ENCODE measurements at regions not wholly inside any gene's neighbourhood (a gene's known extent, or its start where the extent isn't known, plus 50 kb on each side); places are given as distances from the start of the nearest gene placed in this dataset.
A peak's percentile ranks its signal among the peaks of the same experiment; 100 is the strongest.

DNA sequence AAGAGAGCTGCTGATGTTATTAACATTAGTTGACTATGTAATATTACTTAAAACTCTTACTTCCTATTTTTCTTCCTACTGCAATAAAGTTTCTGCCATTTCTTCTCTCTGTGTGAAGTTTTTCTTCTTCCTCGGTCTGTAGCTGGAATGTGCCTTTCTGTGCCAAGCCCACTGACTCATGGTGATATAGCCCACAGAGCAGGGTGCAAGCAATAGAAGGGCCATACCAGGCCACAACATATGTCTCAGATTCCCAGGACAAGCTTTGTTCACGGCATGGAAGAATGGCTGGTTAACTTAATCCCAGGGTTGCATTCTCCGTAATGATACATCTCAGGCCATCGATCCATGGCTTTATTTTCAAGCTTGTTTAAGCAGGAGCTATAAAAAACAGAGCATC is 815.3 kb downstream of the TUSC7 start:
- no peak for DNase-seq
- no peak overlapping the region for H3K9ac ChIP-seq (ENCODE audit: insufficient read depth in 1 of 2, low read length in 2 of 2)
- ATAC-seq (ENCODE audit: insufficient read depth, low FRiP score): no peak

DNA sequence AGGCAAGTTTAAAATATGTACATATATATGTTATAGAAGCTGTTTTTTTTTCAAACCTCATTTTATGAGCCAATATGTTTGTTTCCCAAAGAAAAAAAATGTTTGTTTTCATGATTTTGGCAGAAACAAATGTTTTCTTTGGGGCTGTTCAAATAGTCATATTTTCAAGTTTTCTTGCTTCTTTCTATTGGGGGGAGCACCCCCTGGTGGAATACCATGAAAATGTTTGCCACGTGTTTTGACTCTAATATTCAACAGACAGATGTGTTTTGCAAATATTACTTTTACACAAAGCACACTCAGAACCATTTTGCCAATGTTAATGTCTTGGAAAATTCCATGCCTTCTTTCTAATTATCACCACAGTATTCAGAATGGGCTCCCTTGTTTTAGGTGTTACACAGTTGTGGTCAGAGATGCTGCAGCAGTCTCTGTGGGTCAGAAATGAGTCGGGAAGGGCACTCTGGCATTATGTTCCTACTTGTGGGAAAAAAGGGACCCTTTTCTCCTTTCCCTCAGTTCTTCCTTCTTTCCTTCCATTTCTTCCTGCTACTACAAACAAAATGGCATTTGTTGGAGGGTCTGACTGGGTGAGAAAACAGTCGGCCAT is 817.0 kb downstream of the TUSC7 start:
- no peak overlapping the region for H3K9ac ChIP-seq (ENCODE audit: insufficient read depth in 1 of 2, low read length in 2 of 2)
- H3K9me3 ChIP-seq (ENCODE audit: control insufficient read depth in 4 of 4, insufficient read depth in 3 of 4, low read length in 3 of 4): no peaks in the 10 kb centered on the region
- H3K4me3 ChIP-seq: no peak overlapping the region
- no peak overlapping the region for H3K27ac ChIP-seq (ENCODE audit: low read depth in 1 of 2, low read length in 1 of 2)
- TF ChIP-seq, protein P1, sequence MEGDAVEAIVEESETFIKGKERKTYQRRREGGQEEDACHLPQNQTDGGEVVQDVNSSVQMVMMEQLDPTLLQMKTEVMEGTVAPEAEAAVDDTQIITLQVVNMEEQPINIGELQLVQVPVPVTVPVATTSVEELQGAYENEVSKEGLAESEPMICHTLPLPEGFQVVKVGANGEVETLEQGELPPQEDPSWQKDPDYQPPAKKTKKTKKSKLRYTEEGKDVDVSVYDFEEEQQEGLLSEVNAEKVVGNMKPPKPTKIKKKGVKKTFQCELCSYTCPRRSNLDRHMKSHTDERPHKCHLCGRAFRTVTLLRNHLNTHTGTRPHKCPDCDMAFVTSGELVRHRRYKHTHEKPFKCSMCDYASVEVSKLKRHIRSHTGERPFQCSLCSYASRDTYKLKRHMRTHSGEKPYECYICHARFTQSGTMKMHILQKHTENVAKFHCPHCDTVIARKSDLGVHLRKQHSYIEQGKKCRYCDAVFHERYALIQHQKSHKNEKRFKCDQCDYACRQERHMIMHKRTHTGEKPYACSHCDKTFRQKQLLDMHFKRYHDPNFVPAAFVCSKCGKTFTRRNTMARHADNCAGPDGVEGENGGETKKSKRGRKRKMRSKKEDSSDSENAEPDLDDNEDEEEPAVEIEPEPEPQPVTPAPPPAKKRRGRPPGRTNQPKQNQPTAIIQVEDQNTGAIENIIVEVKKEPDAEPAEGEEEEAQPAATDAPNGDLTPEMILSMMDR (IDR thresholded peaks at IDR 0.05; ENCODE audit: control extremely low read depth, extremely low read depth): peak; percentile 24
- peaks cover 0 to 6% (median 0%) of the 10 kb centered on the region in 5 donors for H3K4me1 ChIP-seq (ENCODE audit: control insufficient read depth in 5 of 5, insufficient read depth in 5 of 5, low read length in 5 of 5)
- H3K36me3 ChIP-seq (ENCODE audit: control insufficient read depth in 4 of 4, insufficient read depth in 4 of 4, low read length in 4 of 4): no peaks in the 10 kb centered on the region
- 60 to 61% methylated on average over 3 of the region's 3 CpGs for WGBS, 2 donors
- DNase-seq: peak; percentile 33 to 69 (median 67)
- no peak for ATAC-seq (ENCODE audit: insufficient read depth, low FRiP score)
- peaks cover 0 to 5% (median 0%) of the 10 kb centered on the region in 3 donors for H3K27me3 ChIP-seq (ENCODE audit: control insufficient read depth in 3 of 3, insufficient read depth in 3 of 3, low read length in 2 of 3)

More for the DNA sequence above, 815.3 kb downstream of the TUSC7 start:
- Histone ChIP-seq H3K36me3 (ENCODE audit: control insufficient read depth in 4 of 4, insufficient read depth in 4 of 4, low read length in 4 of 4) (no peaks in the 10 kb centered on the region), H3K9me3 (ENCODE audit: control insufficient read depth in 4 of 4, insufficient read depth in 3 of 4, low read length in 3 of 4) (no peaks in the 10 kb centered on the region), H3K4me1 (ENCODE audit: control insufficient read depth in 5 of 5, insufficient read depth in 5 of 5, low read length in 5 of 5) (peaks cover 0 to 6% (median 0%) of the 10 kb centered on the region in 5 donors), H3K4me3 (no peak overlapping the region), H3K27me3 (ENCODE audit: control insufficient read depth in 3 of 3, insufficient read depth in 3 of 3, low read length in 2 of 3) (no peaks in the 10 kb centered on the region), H3K27ac (ENCODE audit: low read depth in 1 of 2, low read length in 1 of 2) (no peak overlapping the region)
- TF ChIP-seq, protein P1 (IDR thresholded peaks at IDR 0.05; ENCODE audit: control extremely low read depth, extremely low read depth): no peak
- 72 to 76% methylated on average over 4 of the region's 4 CpGs for WGBS, 2 donors

DNA sequence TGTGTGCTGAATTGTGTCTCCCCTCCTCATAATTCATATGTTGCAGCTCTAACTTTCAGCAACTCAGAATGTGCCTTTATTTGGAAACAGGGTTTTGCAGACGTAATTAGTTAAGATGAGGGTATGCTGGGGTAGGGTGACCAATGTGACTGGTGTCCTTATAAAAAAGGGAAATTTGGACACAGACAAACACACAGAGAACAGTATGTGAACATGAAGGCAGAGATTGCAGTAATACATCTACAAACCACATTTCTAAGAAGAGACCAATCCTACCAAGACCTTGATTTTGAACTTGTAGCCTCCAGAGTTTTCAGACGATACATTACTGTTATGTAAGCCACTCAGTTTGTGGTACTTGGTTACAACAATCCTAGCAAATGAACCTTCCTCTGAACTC is 817.8 kb downstream of the TUSC7 start:
- no peak for DNase-seq
- peaks cover 0 to 5% (median 0%) of the 10 kb centered on the region in 3 donors for H3K27me3 ChIP-seq (ENCODE audit: control insufficient read depth in 3 of 3, insufficient read depth in 3 of 3, low read length in 2 of 3)
- H3K9ac ChIP-seq (ENCODE audit: insufficient read depth in 1 of 2, low read length in 2 of 2): no peak overlapping the region
- no peak overlapping the region for H3K4me3 ChIP-seq
- TF ChIP-seq, protein P1 (IDR thresholded peaks at IDR 0.05; ENCODE audit: control extremely low read depth, extremely low read depth): no peak
- 80 to 81% methylated on average over 2 of the region's 2 CpGs for WGBS, 2 donors
- no peaks in the 10 kb centered on the region for H3K9me3 ChIP-seq (ENCODE audit: control insufficient read depth in 4 of 4, insufficient read depth in 3 of 4, low read length in 3 of 4)
- H3K4me1 ChIP-seq (ENCODE audit: control insufficient read depth in 5 of 5, insufficient read depth in 5 of 5, low read length in 5 of 5): peaks cover 0 to 6% (median 0%) of the 10 kb centered on the region in 5 donors
- H3K27ac ChIP-seq (ENCODE audit: low read depth in 1 of 2, low read length in 1 of 2): no peak overlapping the region
- no peaks in the 10 kb centered on the region for H3K36me3 ChIP-seq (ENCODE audit: control insufficient read depth in 4 of 4, insufficient read depth in 4 of 4, low read length in 4 of 4)
- no peak for ATAC-seq (ENCODE audit: insufficient read depth, low FRiP score)

DNA sequence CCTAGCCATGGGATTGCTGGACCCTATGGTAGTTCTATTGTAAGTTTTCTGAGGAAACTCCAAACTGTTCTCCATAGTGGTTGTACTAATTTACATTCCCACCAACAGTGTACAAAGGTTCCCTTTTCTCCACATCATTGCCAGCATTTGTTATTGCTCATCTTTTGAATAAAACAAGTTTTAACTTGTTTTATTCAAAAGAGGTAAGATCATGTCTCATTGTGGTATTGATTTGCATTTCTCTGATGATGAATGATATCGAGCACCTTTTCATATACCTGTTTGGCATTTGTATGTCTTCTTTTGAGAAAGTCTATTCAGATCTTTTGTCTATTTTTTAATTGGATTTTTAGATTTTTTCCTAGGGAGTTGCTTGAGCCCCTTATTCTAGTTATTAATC is 819.1 kb downstream of the TUSC7 start:
- 90 to 92% methylated on average over 1 of the region's 1 CpG for WGBS, 2 donors
- Histone ChIP-seq H3K4me3 (no peak overlapping the region), H3K27me3 (ENCODE audit: control insufficient read depth in 3 of 3, insufficient read depth in 3 of 3, low read length in 2 of 3) (peaks cover 0 to 5% (median 0%) of the 10 kb centered on the region in 3 donors), H3K4me1 (ENCODE audit: control insufficient read depth in 5 of 5, insufficient read depth in 5 of 5, low read length in 5 of 5) (peaks cover 0 to 6% (median 0%) of the 10 kb centered on the region in 5 donors), H3K9ac (ENCODE audit: insufficient read depth in 1 of 2, low read length in 2 of 2) (no peak overlapping the region), H3K27ac (ENCODE audit: low read depth in 1 of 2, low read length in 1 of 2) (no peak overlapping the region), H3K36me3 (ENCODE audit: control insufficient read depth in 4 of 4, insufficient read depth in 4 of 4, low read length in 4 of 4) (no peaks in the 10 kb centered on the region), H3K9me3 (ENCODE audit: control insufficient read depth in 4 of 4, insufficient read depth in 3 of 4, low read length in 3 of 4) (no peaks in the 10 kb centered on the region)
- TF ChIP-seq, protein P1 (IDR thresholded peaks at IDR 0.05; ENCODE audit: control extremely low read depth, extremely low read depth): no peak
- DNase-seq: no peak
- ATAC-seq (ENCODE audit: insufficient read depth, low FRiP score): no peak
